Heart left ventricle (tissue), 16 donors: ENCODE measurements at regions not wholly inside any gene's neighbourhood (a gene's known extent, or its start where the extent isn't known, plus 50 kb on each side); places are given as distances from the start of the nearest gene placed in this dataset.
A peak's percentile ranks its signal among the peaks of the same experiment; 100 is the strongest.
"Not testable (repeated sequence)": the region's sequence is repeated elsewhere in the genome, so short reads cannot be mapped to it uniquely, and the experiment has no call there.

Experiments
- ATAC-seq, 4 donors: fragments of 200-7000 bp; cut with Tn5 transposase; one replicate each; pipeline ENCODE4 v1.9.1; 2020 to 2022; ENCODE audit warnings: moderate library complexity in 4 of 4, mild to moderate bottlenecking in 3 of 4, moderate number of reproducible peaks in 1 of 4
- DNase-seq, 5 donors: peaks; one replicate each; pipeline ENCODE4 v3.0.0-alpha.2; 2020
- H3K27ac ChIP-seq, 12 donors: fragments of 200-600 bp; sonication (generic) in 4 of 12; one replicate each; pipeline versions ENCODE4 v1.5.0 to v1.8.0; 2016 to 2022; ENCODE audit warnings: mild to moderate bottlenecking in 2 of 12
- H3K27me3 ChIP-seq, 9 donors: fragments of 200-600 bp; sonication (generic) in 2 of 9; one replicate each; pipeline versions ENCODE4 v1.5.1 to v1.8.0; 2016 to 2022; ENCODE audit warnings: mild to moderate bottlenecking in 3 of 9
- H3K36me3 ChIP-seq, 9 donors: fragments of 200-600 bp; sonication (generic) in 2 of 9; one replicate each; pipeline versions ENCODE4 v1.5.0 to v1.8.0; 2018 to 2022; ENCODE audit warnings: mild to moderate bottlenecking in 2 of 9
- H3K4me1 ChIP-seq, 12 donors: fragments of 200-600 bp; sonication (generic) in 4 of 12; one replicate each; pipeline versions ENCODE4 v1.5.0 to v1.8.0; 2016 to 2022; ENCODE audit warnings: mild to moderate bottlenecking in 3 of 12
- H3K4me3 ChIP-seq, 12 donors: fragments of 200-600 bp; sonication (generic) in 4 of 12; one replicate each; pipeline versions ENCODE4 v1.5.0 to v1.8.0; 2017 to 2022; ENCODE audit warnings: mild to moderate bottlenecking in 9 of 12, moderate library complexity in 4 of 12
- H3K9me3 ChIP-seq, 12 donors: fragments of 200-600 bp; sonication (generic) in 4 of 12; one replicate each; pipeline versions ENCODE4 v1.5.0 to v1.8.0; 2016 to 2022; ENCODE audit warnings: mild to moderate bottlenecking in 1 of 12
- POLR2A ChIP-seq, 2 donors: fragments of 450-650 bp; IDR thresholded peaks; one replicate each; pipeline ENCODE4 v1.6.1; 2017; ENCODE audit warnings: antibody characterized with exemption in 2 of 2, mild to moderate bottlenecking in 2 of 2, moderate library complexity in 2 of 2
- WGBS, 4 donors: extraction: QIAGEN DNeasy Blood & Tissue Kit in 2 of 4; methylation state at CpG; one replicate each; pipeline versions ENCODE4 v1.1.5 to v1.1.7; 2013 to 2018; 5-methylcytosine and 5-hydroxymethylcytosine counted together
- intact Hi-C, 10 donors: fragments of 100-400 bp; cut with DNase I; formaldehyde crosslinking; loops; one replicate each; pipeline versions ENCODE4 v1.11.1 to v1.14.2; 2022
- TF ChIP-seq, protein P1 (sequence below), 12 donors: fragments of 200-600 bp; sonication (generic) in 4 of 12; IDR thresholded peaks; one replicate each; pipeline versions ENCODE4 v1.5.0 to v1.8.0; 2018 to 2022; ENCODE audit warnings: antibody characterized with exemption in 12 of 12, mild to moderate bottlenecking in 5 of 12
- donor health status: ischemic (EF 13 %, LVEDD 7.1; RV severe dilation, severe dysfunction).
- donor health status: healthy with polysubstance abuse.
- donor health status: DM: no; HTN: yes; CAD: no.
- donor health status: DM: no; HTN: no; CAD: no.
- donor health status: ischemic (EF 25% LVEDD 6.9; RV normal size, moderate dysfunction).
- donor health status: ischemic (EF 25% LVEDD 5.7; RV mildly dilated, moderate dysfunction).
- donor health status: healthy.
- donor health status: DM: yes; HTN: yes; CAD: no.
- donor health status: ischemic (EF 35%, LVEDD 5.7; RV mildly dilated, moderate dysfunction).
- donor health status: nonischemic (EF 11% LVEDD 7.7; RV severe dilation, severe dysfunction).
- donor health status: DM: yes; HTN: yes; CAD: no.
- donor health status: PGD.
- donor health status: ischemic (EF 29% LVEDD 5.4; RV normal size, mild dysfunction).
- donor health status: nonischemic (EF 23%, LVEDD 6.1; RV moderate dilation, normal function).

DNA sequence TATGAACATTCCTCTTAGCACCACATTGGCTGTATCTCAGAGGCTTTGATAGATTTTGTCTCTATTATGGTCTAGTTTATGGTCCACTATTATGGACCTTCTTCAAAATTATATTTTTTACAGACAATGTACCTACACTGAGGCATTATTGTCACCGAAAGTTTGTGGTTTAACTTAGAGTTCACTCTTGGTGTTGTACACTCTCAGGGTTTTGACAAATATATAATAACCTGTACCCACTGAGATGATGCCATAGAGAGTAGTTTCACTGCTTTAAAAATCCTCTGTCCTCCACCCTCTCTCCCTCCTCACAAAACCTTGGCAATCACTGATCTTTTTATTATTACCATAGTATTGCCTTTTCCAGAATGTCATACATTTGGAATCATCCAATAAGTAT lies 528.2 kb downstream of the SLC6A15 start:
- 82 to 97% (median 92%) methylated on average over 1 of the region's 1 CpG for WGBS, 4 donors
- intact Hi-C loops: no loop called here
- H3K4me3 ChIP-seq: no peak overlapping the region

DNA sequence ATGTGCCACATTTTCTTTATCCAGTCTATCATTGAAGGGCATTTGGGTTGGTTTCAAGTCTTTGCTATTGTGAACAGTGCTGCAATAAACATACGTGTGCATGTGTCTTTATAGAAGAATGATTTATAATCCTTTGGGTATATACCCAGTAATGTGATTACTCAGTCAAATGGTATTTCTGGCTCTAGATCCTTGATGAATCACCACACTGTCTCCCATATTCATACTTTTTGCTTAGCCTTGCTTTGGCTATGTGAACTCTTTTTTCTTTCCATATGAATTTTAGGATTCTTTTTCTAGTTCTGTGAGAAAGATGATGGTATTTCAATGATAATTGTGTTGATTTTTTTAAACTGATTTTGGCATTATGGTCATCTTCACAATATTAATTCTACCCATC lies 530.1 kb downstream of the SLC6A15 start:
- intact Hi-C loops, H3K4me3 ChIP-seq, H3K4me1 ChIP-seq, DNase-seq, H3K27ac ChIP-seq, H3K27me3 ChIP-seq, ATAC-seq, H3K36me3 ChIP-seq: not testable (repeated sequence)
- 56 to 81% (median 77%) methylated on average over 1 of the region's 1 CpG for WGBS, 4 donors
- H3K9me3 ChIP-seq: peaks cover 0 to 19% (median 0%) of the 10 kb centered on the region in 12 donors

More for the DNA sequence above, 528.2 kb downstream of the SLC6A15 start:
- H3K27ac ChIP-seq: no peak overlapping the region
- DNase-seq: no peak
- no peaks in the 10 kb centered on the region for H3K27me3 ChIP-seq
- H3K36me3 ChIP-seq: no peaks in the 10 kb centered on the region
- H3K4me1 ChIP-seq: no peaks in the 10 kb centered on the region
- peaks cover 0 to 19% (median 0%) of the 10 kb centered on the region in 12 donors for H3K9me3 ChIP-seq
- TF ChIP-seq, protein P1, sequence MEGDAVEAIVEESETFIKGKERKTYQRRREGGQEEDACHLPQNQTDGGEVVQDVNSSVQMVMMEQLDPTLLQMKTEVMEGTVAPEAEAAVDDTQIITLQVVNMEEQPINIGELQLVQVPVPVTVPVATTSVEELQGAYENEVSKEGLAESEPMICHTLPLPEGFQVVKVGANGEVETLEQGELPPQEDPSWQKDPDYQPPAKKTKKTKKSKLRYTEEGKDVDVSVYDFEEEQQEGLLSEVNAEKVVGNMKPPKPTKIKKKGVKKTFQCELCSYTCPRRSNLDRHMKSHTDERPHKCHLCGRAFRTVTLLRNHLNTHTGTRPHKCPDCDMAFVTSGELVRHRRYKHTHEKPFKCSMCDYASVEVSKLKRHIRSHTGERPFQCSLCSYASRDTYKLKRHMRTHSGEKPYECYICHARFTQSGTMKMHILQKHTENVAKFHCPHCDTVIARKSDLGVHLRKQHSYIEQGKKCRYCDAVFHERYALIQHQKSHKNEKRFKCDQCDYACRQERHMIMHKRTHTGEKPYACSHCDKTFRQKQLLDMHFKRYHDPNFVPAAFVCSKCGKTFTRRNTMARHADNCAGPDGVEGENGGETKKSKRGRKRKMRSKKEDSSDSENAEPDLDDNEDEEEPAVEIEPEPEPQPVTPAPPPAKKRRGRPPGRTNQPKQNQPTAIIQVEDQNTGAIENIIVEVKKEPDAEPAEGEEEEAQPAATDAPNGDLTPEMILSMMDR (IDR thresholded peaks at IDR 0.05): no peak
- TF ChIP-seq POLR2A (IDR thresholded peaks at IDR 0.05): no peak
- ATAC-seq: no peak

DNA sequence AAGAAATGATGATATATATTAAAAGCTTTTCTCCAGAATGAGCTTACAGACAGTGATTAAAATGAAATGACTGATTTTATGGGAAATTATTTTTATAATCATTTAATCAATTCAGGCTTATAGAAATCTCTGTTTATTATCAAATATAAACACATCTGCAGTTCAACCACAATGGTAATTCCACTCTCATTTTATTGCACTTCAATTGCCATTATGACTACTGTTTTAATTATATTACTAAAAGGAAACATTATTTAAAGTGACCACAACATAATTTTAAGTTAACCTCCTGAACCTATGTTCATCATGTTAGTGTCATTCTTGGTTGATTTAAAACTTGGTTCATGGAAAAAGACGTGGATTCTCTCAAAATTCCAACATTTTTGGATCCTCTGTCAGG lies 536.3 kb downstream of the SLC6A15 start:
- TF ChIP-seq POLR2A (IDR thresholded peaks at IDR 0.05): no peak
- TF ChIP-seq, protein P1 (IDR thresholded peaks at IDR 0.05): no peak
- H3K36me3 ChIP-seq: no peaks in the 10 kb centered on the region
- 45 to 63% (median 59%) methylated on average over 1 of the region's 1 CpG for WGBS, 4 donors
- H3K27me3 ChIP-seq: no peaks in the 10 kb centered on the region
- no peak for ATAC-seq
- peaks cover 0 to 2% (median 0%) of the 10 kb centered on the region in 12 donors for H3K9me3 ChIP-seq
- DNase-seq: no peak
- H3K27ac ChIP-seq: no peak overlapping the region
- no peak overlapping the region for H3K4me3 ChIP-seq
- intact Hi-C loops: no loop called here
- H3K4me1 ChIP-seq: no peaks in the 10 kb centered on the region

DNA sequence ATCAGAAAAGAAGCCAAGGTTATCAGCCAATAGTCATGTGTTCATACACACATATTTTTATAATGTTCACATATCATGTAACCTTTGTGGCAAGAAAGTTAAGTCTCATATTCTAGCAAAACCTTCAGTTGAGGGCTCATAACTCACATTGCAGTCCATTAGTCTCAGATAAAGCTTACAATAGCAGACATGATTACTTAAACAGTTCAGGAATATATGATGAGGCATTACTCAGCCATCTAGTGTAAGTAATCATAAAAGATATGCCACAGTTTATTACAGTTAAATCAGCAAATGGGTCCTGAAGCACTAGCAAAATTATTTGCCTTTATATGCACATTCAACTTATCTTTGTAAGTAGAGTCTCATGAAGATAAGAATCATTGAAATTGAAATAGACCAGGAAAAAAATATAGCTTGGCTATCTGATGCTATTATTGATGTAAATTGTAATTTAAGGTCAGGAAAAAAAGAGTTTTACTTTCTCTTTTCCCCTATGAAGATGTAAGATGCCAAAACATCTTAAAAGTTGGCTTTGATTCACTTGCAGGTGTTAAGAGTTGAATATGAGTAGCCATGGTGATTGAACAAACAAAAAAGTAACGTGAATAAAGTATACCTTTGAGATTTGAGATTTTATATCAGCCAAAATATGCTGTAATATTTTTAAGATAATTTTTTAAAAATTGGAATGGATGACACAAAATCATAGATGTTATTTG lies 537.0 kb downstream of the SLC6A15 start:
- no peak for TF ChIP-seq POLR2A (IDR thresholded peaks at IDR 0.05)
- TF ChIP-seq, protein P1 (IDR thresholded peaks at IDR 0.05): no peak
- Histone ChIP-seq H3K9me3 (no peaks in the 10 kb centered on the region), H3K27ac (no peak overlapping the region), H3K27me3 (no peaks in the 10 kb centered on the region), H3K36me3 (no peaks in the 10 kb centered on the region), H3K4me1 (no peaks in the 10 kb centered on the region), H3K4me3 (no peak overlapping the region)
- ATAC-seq (no peak), DNase-seq (no peak)
- 37 to 49% (median 41%) methylated on average over 1 of the region's 1 CpG for WGBS, 4 donors
- intact Hi-C loops: no loop called here

DNA sequence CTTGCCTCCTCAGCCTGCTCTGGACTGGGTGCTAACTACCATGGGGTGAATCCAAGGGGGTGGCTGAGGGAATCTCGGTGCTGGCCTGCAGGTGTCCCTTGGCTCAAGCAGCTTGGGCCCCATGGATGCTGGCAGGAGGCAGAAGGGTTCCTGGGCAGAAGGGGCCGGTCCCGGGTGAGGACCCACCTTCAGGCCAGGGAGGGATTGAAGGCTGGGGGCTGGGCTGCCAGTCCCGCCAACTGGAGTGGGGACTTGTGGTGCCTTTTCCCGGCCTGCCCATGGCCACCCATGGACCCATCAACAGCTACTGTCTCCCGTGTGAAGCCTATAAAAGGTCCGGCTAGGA lies 550.1 kb downstream of the SLC6A15 start:
- ATAC-seq: peak in 1 of 4 donors; percentile 11
- DNase-seq: peak in 1 of 5 donors; percentile 53
- intact Hi-C loops: no loop called here
- no peaks in the 10 kb centered on the region for H3K27me3 ChIP-seq
- H3K4me1 ChIP-seq: no peaks in the 10 kb centered on the region
- no peak overlapping the region for H3K4me3 ChIP-seq
- TF ChIP-seq, protein P1 (IDR thresholded peaks at IDR 0.05): no peak
- TF ChIP-seq POLR2A (IDR thresholded peaks at IDR 0.05): no peak
- H3K36me3 ChIP-seq: no peaks in the 10 kb centered on the region
- H3K27ac ChIP-seq: no peak overlapping the region
- peaks cover 0 to 4% (median 0%) of the 10 kb centered on the region in 12 donors for H3K9me3 ChIP-seq
- WGBS, 4 donors: 80 to 88% (median 84%) methylated on average over 5 to 7 of the region's 7 CpGs
